HK-2 (cell line): ENCODE measurements at regions not wholly inside any gene's neighbourhood (a gene's known extent, or its start where the extent isn't known, plus 50 kb on each side); places are given as distances from the start of the nearest gene placed in this dataset.

Experiments used
- DNase-seq: peaks from one replicate; pipeline ENCODE4 v3.0.0-alpha.2; 2018; ENCODE audit not compliant: unreplicated experiment

DNA sequence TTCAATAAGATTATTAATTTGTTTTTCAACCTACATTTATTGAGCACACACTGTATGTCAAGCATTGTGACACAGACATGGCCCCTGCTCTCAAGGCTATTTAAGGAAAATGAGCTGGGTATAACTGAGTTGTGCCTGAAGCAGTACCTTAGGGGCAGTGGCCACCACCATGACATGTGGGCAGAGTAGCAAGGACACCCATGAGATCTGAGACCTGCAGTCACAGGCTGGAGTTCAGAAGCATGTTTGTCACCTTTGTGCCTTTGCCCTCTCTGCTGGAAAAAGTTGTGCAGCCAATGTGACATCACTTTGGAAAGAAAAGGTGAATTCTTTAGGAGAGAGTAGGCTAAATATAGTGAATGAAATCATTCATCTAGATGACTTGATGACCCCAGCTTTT lies 501.3 kb downstream of the BCOR start:
- DNase-seq: no peak

DNA sequence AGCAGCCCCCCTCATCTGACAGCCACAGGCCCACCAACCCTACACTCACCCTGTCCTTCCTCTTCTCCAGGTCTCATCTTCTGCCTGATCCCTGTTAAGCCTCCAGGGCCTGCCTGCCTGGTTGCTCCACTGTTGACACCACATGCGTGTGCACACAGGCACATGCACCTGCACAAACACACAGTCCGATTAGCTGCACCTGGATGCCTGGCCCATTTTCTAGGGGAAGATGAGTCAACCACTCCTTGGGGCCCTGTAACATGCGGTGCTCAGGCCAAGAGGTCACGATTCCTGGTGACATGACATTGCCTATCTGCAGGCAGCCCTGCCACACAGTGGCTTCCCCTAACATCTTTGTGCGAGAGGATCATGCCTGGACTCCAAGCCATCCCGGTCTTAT lies 498.4 kb downstream of the BCOR start:
- no peak for DNase-seq

DNA sequence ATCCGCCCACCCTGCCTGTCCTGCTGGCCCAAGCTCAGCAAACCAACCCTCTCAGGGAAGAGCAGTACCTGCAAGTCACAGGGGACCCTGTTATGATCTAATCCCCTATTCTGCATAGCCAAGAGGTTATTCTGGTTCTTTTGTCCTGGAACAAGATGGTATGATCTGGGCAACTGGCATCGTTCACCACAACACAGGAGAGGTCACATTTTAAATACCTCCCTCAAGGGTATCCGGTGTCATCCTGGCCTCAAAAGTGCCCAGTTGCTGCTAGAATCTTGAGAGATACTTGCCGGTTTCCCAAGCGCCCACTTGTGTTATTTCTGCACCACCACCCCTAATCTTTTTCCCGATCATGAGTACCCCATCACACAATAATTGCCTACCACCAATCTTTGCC lies 497.5 kb downstream of the BCOR start:
- DNase-seq: no peak

DNA sequence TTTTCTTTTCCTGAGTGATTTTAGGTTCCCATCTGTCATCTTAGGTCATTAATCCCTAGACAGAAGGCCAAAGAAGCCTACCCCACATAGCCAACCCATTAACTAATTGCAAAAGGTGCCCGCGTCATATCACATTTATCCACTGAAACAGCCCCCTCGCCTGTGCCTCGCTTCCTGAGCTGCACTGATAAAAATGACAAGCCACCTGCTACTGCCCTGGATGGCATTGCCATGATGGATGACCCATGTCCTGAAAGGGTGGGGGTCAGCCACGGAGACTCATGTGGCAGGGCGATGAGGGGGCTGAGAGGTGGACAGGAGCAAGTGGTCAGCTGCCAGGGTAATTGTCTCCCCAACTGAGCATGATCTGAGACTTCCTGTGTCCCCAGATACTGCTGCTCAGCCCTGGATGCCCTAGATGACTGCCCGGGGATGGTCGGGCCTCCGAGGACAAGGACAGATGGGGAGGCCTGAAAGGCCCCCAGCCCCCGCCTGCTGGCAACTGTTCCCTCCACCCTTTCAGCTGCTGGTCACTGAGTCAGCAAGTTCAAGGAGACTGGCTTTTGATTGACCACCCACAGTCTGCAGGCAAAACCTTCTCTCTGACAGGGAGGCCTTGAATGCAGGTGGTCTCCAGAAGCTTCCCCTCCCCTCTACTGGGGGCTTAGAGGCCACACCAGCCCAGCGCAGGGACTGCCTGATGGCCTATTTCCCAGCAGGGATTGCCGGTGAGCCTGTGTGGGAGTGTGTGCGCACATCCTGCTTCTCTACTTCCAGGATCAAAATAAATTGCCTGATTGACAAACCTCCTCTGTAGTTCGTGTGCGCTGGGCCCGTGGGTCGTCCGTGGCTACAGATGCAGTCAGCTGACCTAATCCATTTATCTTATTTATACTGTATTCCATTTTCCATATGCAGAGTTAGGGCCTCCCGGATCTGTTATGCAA lies 496.3 kb downstream of the BCOR start:
- DNase-seq: no peak

DNA sequence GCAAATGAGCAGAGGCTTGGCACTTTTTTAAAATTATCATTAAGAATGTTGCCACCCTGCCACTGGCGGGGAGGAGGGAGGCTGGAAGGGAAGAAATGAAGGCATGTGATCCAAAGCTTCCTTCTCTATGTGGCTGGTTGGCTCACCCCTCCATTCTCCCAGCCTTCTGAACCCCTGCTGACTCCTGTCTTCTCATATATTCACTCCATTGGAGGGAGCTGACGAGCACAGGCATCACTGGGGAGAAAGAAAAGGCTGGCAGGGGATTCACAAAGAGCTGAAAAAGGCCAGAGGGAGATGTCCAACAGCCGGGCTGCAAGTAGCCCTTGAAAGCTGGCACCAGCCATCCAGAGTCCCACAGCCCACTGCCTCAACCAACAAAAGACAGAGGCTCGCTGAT lies 495.6 kb downstream of the BCOR start:
- no peak for DNase-seq

DNA sequence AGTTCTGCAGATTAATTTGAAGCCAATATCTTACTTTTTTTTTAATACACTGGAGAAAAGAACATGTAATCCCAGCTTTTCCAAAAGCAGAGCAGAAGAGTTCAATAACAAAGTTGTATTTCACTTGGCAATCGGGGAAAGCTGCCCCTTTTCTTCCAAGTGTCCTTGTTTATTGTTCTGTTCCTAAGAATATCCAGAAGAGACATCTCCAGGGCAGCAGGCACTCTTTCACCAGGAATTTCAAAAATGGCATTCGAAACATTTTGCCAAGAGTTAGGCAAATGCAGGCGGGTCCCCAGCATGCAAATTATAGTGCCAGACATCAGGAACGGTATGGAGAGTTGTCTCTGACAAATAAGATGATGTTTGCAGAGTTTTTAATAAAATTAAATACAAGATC lies 494.5 kb downstream of the BCOR start:
- DNase-seq: no peak

DNA sequence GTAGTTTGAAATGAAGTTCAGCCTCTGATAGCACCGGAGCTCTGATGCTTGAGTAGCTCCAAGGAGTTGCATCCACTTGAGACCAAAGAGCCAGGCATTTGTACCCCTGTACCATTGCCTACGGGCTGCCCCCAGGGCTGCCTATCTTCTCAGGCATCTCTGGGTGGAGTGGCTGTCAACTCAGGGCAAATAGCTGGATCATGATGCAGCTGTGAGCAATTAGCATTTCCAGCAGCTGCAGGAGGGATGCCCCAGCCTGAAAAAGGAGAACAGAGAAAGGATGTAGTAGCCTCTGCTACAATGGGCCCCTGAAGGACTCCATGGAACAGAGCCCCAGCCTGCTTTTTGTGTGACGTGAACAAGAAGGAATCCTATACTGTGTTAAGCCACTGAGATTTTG lies 492.6 kb downstream of the BCOR start:
- DNase-seq: no peak

DNA sequence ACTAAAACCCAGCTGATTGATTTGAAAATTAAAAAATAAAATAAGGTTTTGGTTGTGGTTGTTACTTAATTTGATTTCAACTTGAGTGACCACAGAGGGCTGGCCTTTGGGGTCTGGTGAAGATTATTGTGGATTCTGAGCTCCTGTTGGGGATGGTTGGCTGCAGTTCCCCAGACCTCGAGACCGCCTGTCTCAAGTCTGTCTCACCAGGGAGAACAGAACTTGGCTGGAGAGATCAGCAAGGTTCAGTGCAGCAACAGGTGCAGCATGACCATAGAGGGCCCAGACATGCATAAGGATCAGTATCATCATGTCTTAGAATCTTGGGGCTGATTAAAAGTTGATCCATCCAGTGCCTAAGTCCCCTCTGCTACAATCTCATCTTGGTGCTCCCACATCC lies 491.9 kb downstream of the BCOR start:
- no peak for DNase-seq

DNA sequence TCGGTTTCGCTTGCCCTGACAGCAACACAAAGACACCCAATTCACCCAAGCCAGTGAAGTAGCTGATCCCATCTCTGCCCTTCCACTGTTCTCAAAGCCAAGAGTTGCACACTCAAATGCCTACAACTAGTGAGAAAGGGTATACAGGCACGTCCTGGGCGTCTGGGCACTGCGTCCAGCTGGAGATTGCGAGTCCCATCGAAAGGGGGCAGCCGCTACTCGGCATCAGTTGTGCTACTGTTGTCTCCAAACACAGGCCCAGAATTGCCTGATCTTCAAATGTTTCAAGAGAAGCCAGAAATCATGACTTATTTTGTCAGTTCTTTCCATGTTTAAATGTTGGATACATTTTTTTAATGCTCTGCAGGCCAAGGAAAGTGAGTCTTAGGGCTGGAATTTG lies 487.8 kb downstream of the BCOR start:
- no peak for DNase-seq

DNA sequence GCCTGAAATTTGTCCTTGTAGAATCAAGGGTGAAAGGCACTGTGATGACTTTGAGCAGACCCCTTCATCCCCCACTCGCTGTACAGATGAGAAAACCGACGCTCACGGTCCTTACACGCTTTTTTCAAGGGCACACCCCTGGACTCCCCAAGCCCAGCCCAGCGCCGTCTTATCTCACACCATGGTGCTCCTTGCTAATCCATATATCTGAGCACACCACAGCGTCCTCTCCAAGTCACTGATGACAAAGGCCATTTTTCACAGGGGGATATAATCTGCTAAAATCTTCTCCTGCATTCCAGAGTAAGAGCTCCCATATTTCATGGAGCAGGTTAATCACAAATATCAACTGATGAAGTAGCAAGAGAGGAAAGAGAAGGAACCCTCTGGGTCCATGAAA lies 486.3 kb downstream of the BCOR start:
- no peak for DNase-seq

DNA sequence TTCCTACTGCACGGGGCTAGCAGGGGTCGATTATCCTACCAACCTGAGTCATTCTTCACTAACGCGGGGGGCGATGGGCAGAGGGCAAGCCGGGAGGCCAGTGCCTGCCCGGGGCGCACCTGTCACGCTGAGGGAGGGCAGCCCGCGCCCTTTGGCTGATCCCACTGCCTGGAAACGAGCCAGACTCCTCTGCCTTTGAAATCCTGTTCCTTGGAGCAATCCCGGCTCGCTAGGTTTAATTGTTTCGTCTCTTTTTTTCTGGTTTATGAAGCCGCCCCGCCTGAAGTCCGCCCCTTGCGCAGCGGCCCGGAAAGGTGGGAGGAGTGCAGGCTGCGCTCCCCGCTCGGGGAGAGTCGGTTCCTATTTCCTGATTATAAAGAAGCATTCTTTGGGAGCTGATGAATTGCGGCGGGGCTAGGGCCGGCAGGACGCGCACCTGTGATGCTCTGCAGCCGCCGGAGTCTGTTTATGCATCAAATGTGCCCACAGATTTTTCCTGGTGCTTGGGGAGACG lies 484.2 kb downstream of the BCOR start:
- DNase-seq: no peak

DNA sequence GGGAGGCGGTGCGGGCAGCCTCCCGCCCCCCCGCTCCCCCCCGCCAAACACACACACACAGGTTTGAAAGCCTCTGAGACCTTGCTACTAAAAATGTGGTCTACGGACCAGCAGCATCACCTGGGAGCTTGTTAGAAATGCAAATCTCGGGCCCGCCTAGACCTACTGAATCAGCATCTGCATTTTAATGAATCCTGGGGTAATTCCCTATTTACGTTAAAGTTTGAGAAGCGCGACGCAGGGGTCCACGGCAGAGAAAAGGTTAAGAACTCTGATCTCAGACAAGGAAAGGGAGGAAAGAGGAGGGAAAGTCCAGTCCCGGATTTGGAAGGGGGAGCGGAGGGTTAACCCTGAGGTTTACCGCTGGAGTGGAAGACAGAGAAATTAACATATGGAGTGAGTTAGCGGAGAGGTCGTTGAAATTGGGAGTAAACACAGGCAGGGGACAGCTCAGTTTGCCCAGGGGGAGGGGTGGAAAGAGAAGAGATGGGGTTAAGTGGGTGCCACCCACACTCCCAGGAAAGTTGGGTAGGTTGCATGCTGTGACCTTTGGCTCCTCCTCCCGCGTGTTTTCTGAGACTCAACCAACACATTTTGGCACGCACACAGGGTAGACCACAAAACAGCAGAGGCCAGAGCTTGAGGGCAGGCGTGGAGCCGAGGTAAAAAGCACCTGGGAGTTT lies 483.6 kb downstream of the BCOR start:
- DNase-seq: no peak

DNA sequence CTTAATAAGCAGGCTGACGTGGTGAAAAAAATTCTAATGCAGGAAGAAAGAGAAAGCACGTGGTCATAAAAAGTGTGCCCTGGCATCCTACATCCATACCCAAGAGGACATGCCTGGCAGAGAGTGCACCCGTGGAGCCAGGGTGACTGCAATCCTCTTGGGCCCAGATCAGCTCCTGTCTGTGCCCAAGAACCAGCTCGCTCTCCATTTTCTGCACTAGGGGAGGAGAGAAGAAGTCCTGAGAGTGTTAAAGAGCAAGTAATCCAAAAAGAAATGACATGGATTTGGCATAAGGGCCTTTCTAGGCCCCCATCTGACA lies 483.1 kb downstream of the BCOR start:
- DNase-seq: no peak

DNA sequence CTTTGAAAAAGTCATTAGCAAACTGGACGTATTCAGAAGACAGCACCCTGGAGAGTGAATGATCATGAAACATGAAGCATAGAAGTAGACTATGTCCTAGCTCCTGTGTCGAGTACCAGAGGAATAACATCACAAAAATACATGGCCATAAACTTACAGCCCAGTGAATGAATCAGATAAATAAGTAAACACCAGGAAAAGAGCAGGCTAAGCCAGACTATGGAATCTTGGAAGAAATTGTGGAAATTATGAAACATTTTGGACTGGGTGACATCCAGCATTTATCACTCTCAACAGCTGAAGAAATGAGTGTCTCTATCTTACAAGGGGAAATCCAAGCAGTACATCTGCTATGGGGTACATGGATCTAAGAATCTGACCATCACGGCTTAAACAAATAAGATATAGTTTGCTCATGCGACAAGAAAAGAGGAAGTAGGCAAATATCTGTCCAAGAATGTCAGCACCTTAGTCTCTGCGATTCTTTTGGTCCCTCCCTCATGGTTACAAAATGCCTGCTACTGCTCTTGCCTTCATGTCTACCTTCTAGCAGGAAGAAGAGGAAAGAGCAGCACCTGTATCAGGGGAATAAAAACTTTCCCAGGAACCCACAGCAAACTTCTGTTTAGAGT lies 481.5 kb downstream of the BCOR start:
- no peak for DNase-seq

DNA sequence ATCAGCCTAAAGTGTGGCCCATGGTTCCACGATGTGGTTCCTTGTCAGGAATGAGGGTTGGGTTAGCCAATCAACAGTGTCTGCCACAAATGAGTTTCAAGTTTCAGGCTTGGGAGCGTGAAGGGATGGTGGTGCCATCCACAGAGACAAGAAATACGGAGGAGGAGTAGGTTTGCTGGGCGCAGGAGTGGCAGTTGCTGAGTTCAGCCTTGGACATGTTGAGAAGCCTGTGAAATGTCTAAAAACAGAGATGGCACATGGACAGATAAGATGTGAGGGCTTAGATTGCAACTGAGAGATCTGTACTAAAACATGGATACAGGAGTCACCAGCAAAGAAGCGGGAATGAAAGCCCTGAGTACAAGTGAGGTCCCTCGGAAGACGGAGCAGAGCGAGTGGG lies 481.0 kb downstream of the BCOR start:
- no peak for DNase-seq

DNA sequence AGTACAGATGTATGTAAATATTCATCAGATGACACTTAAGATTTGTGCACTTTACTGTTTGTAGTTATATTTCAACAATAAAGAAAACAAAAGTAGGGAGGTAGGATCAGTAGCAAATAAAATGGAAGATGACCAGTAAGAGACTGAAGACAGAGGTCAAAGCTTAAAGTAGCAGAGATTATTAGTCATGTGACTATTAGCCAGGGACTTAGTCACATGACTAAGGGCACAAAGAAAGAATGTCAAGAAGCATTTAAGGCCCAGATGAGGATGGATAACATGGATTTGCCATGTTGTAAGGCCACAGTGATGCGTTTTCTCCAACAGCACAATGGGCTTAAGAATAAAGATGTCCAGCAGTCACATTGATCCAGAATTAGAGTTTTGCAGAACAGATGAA lies 479.6 kb downstream of the BCOR start:
- no peak for DNase-seq

DNA sequence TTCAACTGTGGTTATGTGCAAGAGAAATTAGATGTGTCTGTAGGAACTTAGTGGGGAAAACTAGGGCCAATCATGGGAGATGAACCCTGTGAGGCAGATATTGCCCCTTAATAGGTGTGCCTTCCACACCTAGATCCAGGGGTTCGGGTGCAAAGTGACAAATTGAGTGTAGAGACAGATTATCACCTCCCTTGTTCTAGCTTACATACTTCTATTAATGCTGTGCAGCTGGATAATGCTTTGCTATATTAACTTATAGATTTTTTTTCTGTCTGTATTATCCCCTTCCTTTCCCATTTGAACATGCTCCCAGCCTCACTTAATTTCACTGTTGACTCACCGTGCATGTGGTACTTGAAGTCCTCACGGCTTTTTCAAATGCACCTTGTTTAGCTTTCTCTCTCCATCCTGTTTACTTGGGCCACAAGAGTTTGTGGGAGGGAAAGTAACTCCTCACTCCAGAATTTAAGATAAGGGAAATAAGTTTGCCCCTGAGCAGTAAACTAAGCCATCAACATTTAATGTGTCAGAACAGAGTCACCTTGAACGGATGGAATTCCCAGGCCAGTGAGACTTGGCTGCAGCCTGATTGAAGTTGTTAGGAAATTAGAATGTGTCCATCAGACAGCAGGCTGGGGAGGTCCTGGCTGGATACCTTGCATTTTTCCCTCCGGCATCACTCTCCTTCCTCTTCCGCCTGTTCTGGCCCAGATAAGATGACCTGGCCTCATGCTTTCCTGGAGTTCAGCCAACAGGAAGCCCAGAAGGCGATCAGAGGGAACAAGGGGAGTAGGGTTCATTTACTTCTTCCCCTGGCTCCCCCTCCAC lies 478.4 kb downstream of the BCOR start:
- no peak for DNase-seq

DNA sequence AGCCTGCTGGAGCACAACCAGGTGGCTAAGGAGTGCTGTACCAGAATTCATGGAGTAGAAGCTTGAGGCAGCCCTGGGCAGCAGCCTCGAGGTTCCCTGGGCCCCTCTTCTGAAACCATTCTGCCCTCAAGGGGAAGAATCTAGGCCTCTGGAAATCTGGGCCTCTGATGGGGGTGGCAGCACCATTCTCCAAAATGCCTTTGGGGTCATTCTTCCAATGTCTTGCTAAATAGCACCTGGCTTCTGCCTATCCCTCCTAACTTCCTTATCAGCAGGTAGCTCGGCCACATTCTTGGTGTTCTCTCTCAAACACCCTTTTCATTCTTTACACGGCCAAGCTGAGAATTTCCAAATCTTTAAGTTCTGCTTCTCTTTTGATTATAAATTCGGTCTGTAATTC lies 473.6 kb downstream of the BCOR start:
- no peak for DNase-seq

DNA sequence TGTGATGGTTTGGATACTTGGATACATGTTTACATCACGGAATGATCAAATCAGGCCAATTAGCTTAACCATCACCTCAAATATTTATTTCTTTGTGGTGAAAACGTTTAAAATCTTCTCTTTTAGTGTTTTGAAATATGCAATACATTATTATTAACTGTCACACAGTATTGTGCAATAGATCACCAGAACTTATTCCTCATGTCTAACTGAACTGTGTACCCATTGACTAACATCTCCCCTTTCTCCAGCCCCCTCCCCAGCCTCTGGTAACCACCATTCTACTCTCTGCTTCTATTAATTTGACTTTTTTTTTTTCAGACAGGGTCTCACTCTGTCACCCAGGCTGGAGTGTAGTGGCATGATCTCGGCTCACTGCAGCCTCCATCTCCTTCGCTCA lies 471.9 kb downstream of the BCOR start:
- DNase-seq: no peak

DNA sequence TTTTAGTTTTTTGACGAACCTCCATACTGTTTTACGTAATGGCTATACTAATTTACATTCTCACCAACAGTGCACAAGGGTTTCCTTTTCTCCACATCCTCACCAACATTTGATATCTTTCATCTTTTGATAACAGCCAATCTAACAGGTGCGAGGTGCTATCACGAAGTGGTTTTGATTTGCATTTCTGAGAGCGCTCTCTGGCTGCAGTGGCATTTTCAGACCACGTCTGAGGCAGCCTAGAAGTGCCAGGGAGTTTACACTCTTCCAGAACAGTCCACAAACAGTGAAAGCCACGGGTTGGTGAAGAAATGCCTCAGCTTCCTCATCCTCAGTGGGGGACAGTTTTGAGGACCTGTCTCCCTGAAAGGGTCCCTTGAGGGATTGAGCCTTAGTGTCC lies 471.0 kb downstream of the BCOR start:
- no peak for DNase-seq

DNA sequence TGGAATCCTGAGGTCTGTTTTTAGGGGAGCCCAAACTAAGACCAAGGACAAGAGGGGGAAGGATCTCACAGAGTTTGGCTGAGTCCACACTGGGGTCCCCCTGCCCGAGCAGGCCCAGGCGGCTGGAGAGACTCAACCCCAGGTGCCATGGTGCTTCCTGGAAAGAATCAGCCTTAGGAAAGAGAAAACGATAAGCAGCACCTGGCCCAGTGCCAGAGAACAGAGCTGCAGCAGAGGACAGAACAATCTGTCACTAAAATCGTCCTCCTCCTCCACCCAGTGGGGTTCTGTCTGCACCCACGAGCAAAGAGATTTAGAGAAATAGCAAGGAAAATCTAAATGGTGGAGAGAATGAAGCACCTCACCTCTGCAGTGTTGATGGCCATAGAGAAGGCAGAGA lies 470.5 kb downstream of the BCOR start:
- DNase-seq: no peak

DNA sequence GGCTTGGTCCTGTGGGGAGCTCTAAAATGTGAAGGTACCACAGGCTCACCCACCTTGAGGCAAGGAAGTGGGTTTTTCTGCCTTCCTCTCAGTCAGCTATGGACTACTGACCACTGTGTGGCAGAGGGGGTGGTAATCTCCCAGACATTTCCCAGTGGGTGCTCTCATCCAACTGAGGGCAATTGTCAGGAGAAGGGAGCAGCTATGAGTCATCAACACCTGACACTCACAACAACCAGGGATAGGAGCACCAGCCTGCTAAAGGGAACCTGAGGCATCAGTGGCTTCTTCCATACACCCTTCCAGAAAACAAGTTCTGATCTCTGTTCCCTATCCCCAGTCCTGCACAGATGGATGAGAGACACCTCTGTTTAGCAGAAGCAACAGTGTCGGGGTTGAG lies 468.8 kb downstream of the BCOR start:
- no peak for DNase-seq
